ENCODE measurements at regions not wholly inside any gene's neighbourhood (a gene's known extent, or its start where the extent isn't known, plus 50 kb on each side); places are given as distances from the start of the nearest gene placed in this dataset.

DNA sequence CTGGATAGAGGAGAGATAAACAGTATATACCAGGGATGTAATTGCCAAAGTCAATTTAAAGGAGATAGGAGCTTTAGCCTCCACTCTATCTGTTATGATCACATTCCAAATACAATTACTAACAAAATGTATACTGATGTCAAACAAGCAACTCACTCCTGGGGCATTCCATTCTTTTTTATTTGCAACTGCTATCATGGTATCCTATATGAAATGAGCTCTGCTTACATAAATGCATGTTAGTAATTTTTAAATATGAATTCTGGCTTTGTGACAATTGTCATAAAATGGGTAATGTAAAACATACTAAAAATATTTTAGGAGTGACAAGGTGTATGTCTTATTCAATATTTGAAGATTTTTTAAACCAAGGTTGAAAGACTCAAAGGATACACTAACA lies 751.1 kb downstream of the HACE1 start:
- TF ChIP-seq, protein P1, sequence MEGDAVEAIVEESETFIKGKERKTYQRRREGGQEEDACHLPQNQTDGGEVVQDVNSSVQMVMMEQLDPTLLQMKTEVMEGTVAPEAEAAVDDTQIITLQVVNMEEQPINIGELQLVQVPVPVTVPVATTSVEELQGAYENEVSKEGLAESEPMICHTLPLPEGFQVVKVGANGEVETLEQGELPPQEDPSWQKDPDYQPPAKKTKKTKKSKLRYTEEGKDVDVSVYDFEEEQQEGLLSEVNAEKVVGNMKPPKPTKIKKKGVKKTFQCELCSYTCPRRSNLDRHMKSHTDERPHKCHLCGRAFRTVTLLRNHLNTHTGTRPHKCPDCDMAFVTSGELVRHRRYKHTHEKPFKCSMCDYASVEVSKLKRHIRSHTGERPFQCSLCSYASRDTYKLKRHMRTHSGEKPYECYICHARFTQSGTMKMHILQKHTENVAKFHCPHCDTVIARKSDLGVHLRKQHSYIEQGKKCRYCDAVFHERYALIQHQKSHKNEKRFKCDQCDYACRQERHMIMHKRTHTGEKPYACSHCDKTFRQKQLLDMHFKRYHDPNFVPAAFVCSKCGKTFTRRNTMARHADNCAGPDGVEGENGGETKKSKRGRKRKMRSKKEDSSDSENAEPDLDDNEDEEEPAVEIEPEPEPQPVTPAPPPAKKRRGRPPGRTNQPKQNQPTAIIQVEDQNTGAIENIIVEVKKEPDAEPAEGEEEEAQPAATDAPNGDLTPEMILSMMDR (IDR thresholded peaks at IDR 0.05), result no peak
- intact Hi-C loops (cut with DNase I), result no loop called here
- no peaks in the 10 kb centered on the region for H3K27me3 ChIP-seq
- peaks cover 0 to 4% of the 10 kb centered on the region in 2 donors for H3K9me3 ChIP-seq
- ATAC-seq, result no peak
- no peak overlapping the region for H3K4me3 ChIP-seq
- no peak for DNase-seq
- no peak overlapping the region for H3K27ac ChIP-seq
- no peaks in the 10 kb centered on the region for H3K36me3 ChIP-seq
- H3K4me1 ChIP-seq, result no peaks in the 10 kb centered on the region

DNA sequence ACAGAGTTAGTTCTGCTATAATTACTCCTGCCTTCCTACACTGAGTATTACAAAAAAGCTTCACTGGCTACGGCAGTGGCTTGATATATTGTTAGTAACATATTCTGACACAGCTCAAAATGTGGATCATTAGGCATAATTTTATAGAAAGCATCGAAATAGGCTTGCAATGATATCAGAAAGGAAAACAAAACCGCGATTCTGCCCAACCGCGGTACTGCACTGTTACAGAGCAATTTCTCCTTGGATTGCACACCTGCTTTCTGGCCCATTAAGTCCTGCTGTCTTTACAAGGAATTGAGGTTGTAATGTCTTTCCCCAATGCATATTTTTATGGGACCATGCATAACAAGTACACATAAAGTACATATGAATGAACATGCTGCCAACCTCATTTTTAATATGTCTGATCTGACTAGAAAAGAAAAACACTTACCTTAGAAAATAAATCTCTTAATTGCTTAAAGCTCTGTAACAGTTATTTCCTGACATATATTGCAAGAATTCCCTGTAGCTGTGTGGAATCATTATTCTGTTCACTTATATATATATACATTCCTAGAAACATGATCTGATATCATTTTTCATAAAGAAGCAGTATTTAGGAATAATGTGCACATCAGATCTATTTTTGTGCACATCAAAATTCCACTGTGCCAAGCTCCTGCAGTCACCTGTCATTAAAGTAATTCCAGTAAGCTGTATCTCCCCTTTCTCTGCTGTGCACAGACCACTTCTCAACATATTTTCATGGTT lies 763.9 kb downstream of the HACE1 start:
- intact Hi-C loops (cut with DNase I), result no loop called here
- H3K4me3 ChIP-seq, result no peak overlapping the region
- H3K27me3 ChIP-seq, result no peaks in the 10 kb centered on the region
- H3K9me3 ChIP-seq, result peaks cover 0 to 7% of the 10 kb centered on the region in 2 donors
- no peaks in the 10 kb centered on the region for H3K4me1 ChIP-seq
- ATAC-seq, result no peak
- H3K36me3 ChIP-seq, result no peaks in the 10 kb centered on the region
- DNase-seq, result no peak
- no peak overlapping the region for H3K27ac ChIP-seq
- TF ChIP-seq, protein P1 (IDR thresholded peaks at IDR 0.05), result no peak

DNA sequence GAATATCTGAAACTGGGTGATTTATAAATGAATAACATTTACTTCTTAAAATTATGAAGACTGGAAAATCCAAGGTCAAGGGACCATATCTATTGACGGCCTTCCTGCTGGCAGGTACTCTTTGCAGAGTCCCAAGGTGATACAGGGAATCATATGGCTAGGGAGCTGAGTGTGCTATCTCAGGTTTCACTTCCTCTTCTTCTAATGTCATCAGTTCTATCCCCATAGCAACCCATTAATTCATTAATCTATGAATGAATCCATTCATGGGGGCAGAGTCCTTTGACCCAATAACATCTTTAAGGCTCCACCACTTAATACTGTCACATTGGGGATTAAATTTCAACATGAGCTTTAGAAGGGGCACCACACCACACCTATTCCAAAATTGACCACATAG lies 772.0 kb downstream of the HACE1 start:
- H3K36me3 ChIP-seq, result no peaks in the 10 kb centered on the region
- intact Hi-C loops (cut with DNase I), result no loop called here
- no peak overlapping the region for H3K4me3 ChIP-seq
- no peaks in the 10 kb centered on the region for H3K27me3 ChIP-seq
- no peaks in the 10 kb centered on the region for H3K4me1 ChIP-seq
- no peak for ATAC-seq
- peaks cover 0 to 11% of the 10 kb centered on the region in 2 donors for H3K9me3 ChIP-seq
- DNase-seq, result no peak
- TF ChIP-seq, protein P1 (IDR thresholded peaks at IDR 0.05), result no peak
- H3K27ac ChIP-seq, result no peak overlapping the region

DNA sequence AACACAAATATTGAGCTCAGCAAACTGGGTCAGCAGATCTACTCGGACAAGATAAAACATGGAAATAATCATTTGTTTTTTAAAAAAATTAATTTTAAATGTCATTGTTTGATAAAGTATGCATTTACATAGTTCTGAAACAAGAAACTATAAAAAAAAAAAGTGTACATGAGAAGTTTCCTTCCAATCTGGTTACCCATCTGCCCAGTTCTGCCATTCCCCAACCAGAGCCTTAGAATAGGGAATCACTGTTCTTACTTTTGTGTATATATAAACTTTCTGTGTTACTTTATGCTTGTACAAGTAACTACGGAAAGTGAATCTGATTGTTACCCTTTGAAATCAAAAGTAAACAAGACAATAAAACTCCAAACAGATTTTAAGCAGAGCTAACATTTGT lies 791.4 kb downstream of the HACE1 start:
- Histone ChIP-seq H3K36me3 (no peaks in the 10 kb centered on the region), H3K27me3 (no peaks in the 10 kb centered on the region), H3K4me3 (no peak overlapping the region), H3K4me1 (no peaks in the 10 kb centered on the region), H3K27ac (no peak overlapping the region), H3K9me3 (no peaks in the 10 kb centered on the region)
- intact Hi-C loops (cut with DNase I), result no loop called here
- ATAC-seq, result no peak
- TF ChIP-seq, protein P1 (IDR thresholded peaks at IDR 0.05), result no peak
- no peak for DNase-seq

DNA sequence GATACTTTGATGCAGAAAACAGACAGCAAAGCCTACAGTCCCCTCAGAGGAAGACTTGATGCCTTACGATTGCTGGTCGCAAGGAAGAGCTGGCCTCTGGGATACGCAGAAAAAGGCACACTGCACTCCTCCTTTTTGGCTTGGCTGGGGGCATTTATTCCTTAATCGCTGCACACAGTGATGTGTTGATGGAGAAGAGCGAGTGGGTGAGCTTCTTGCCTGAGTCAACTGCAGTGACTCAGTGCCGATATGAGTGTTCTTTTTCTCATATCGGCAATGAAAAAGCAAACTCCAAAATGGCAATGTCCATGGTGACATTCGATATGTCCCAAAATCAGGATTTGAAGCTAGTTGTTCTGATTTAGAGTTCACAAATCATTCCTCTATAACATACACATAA lies 794.8 kb downstream of the HACE1 start:
- no peaks in the 10 kb centered on the region for H3K4me1 ChIP-seq
- no peak overlapping the region for H3K4me3 ChIP-seq
- H3K36me3 ChIP-seq, result no peaks in the 10 kb centered on the region
- intact Hi-C loops (cut with DNase I), result no loop called here
- H3K9me3 ChIP-seq, result peaks cover 0 to 4% of the 10 kb centered on the region in 2 donors
- DNase-seq (no peak), ATAC-seq (no peak)
- TF ChIP-seq, protein P1 (IDR thresholded peaks at IDR 0.05), result no peak
- H3K27ac ChIP-seq, result no peak overlapping the region
- H3K27me3 ChIP-seq, result no peaks in the 10 kb centered on the region

Measured in left lung (tissue), 4 donors.